ENCODE measurements at regions not wholly inside any gene's neighbourhood (a gene's known extent, or its start where the extent isn't known, plus 50 kb on each side); places are given as distances from the start of the nearest gene placed in this dataset.

GRCh38 chr11:134531327-134532130 lies 119.5 kb upstream of the B3GAT1 start:
- H3K27me3 Mint-ChIP-seq: peaks cover 36% of the 10 kb centered on the region

GRCh38 chr11:134530636-134531326 lies 118.7 kb upstream of the B3GAT1 start:
- peaks cover 4% of the 10 kb centered on the region for H3K4me1 Mint-ChIP-seq
- H3K27ac Mint-ChIP-seq: no peak overlapping the region
- no peak for ATAC-seq

More at GRCh38 chr11:134531327-134532130, 119.5 kb upstream of the B3GAT1 start:
- no peak overlapping the region for H3K4me3 Mint-ChIP-seq
- DNase-seq: peak in 1 of 3 donors; percentile 6
- ATAC-seq: no peak
- H3K9me3 ChIP-seq (ENCODE audit: control insufficient read depth, low read length, poor library complexity, severe bottlenecking): no peaks in the 10 kb centered on the region
- peaks cover 5% of the 10 kb centered on the region for H3K36me3 Mint-ChIP-seq (ENCODE audit: low read depth)
- H3K4me1 Mint-ChIP-seq: peaks cover 4% of the 10 kb centered on the region
- H3K27ac Mint-ChIP-seq: no peak overlapping the region

DNA sequence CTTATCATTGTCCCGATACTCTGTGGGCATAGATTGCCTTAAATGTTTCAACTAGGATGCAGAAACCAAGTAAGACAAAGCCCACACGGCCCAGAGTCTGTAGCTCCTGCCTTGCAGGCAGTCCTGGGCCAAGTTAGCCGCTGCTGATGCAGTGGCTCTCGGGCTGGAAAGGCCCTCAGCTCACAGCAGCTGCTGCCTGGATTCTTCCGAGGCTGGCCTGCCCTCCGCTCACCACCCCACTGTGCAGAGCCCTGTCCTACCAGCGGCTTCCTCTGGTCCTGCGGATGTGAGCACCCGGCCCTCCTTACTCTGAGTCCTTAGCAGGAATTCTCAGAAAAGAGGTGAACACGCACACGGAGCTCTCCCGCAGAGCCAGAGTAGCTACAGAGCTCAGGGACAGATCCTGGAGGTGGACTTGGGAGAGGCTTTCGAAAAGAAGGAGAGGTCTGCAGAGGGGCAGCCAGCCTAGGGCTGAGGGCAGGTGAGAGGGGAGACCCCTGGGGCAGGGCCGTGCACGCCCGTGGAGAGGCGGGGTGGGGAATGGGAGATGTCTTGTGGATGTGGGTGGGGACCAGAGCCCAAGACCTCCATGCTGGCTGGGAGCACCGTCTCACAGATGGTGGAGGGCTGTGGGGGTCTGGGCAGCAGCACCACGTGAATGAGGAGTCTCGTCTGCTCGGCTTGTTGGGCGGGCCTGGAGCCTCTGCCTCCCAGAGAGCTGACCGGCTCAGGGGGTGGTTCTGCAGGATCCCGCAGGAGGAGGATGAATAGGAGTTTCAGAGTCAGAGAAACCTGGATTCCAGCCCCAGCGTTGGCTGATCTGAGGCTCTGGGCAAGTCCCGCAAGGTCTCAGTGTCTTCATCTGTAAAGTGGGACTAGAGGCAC lies 117.4 kb upstream of the B3GAT1 start:
- ATAC-seq: no peak
- peaks cover 22% of the 10 kb centered on the region for H3K27me3 Mint-ChIP-seq
- peak in 1 of 3 donors; percentile 7 for DNase-seq
- peaks cover 4% of the 10 kb centered on the region for H3K4me1 Mint-ChIP-seq
- no peak overlapping the region for H3K4me3 Mint-ChIP-seq
- peaks cover 5% of the 10 kb centered on the region for H3K36me3 Mint-ChIP-seq (ENCODE audit: low read depth)
- no peaks in the 10 kb centered on the region for H3K9me3 ChIP-seq (ENCODE audit: control insufficient read depth, low read length, poor library complexity, severe bottlenecking)
- no peak overlapping the region for H3K27ac Mint-ChIP-seq

More at GRCh38 chr11:134530636-134531326, 118.7 kb upstream of the B3GAT1 start:
- DNase-seq: no peak
- Mint-ChIP-seq H3K4me3 (no peak overlapping the region), H3K36me3 (ENCODE audit: low read depth) (peaks cover 5% of the 10 kb centered on the region), H3K27me3 (peaks cover 31% of the 10 kb centered on the region)
- no peaks in the 10 kb centered on the region for H3K9me3 ChIP-seq (ENCODE audit: control insufficient read depth, low read length, poor library complexity, severe bottlenecking)

- Mint-ChIP-seq H3K4me1 (no peaks in the 10 kb centered on the region), H3K36me3 (ENCODE audit: low read depth) (peaks cover 2% of the 10 kb centered on the region)
- no peak for DNase-seq
Measured at GRCh38 chr11:134528453-134528852, 116.4 kb upstream of the B3GAT1 start.

DNA sequence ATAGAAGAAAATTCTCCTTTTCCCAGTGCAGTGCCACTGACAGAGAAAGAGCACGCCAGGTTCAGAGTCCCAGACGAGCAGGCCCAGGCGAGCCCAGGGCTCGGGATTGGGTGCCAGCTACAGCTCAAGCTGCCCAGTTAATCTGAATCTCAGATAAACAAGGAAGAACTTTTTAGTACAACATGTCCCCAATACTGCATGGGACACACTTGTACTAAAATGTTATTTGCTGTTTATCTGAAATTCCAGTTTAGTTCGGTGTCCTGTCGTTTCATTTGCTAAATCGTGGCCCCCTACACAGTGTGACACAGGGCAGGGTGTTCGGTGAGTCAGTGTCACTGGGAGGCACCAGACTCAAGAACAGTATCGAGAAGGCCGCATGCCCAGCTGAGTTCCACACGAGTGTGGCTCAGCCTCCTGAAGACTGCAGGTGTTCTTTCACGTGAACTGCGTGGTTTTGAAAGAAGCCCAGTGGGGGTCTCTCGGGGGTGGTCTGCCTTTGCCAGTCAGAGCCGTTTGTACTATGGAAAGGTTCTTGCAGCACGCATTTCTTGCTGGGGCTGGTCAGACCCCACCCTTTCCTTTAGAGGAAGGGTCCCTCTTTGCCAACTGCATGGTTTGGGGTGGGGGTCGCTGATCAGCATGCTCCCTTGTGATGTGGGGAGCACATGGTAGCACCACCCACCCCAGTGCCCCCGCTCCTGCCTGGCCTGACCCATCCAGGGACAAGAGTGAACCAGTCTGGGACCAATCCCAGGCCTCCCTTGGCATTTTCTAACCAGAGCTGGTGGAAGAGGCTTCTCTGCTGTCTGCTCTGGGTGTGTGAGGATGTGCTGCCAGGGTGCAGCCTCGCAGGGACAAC lies 115.6 kb upstream of the B3GAT1 start:
- H3K36me3 Mint-ChIP-seq (ENCODE audit: low read depth): peaks cover 2% of the 10 kb centered on the region
- H3K27me3 Mint-ChIP-seq: peaks cover 14% of the 10 kb centered on the region
- H3K4me3 Mint-ChIP-seq: no peak overlapping the region
- H3K9me3 ChIP-seq (ENCODE audit: control insufficient read depth, low read length, poor library complexity, severe bottlenecking): no peaks in the 10 kb centered on the region
- no peak for ATAC-seq
- no peak overlapping the region for H3K27ac Mint-ChIP-seq
- no peaks in the 10 kb centered on the region for H3K4me1 Mint-ChIP-seq
- peak in 1 of 3 donors; percentile 1 for DNase-seq

More at GRCh38 chr11:134528453-134528852, 116.4 kb upstream of the B3GAT1 start:
- Mint-ChIP-seq H3K27ac (no peak overlapping the region), H3K4me3 (no peak overlapping the region), H3K27me3 (peaks cover 14% of the 10 kb centered on the region)
- no peaks in the 10 kb centered on the region for H3K9me3 ChIP-seq (ENCODE audit: control insufficient read depth, low read length, poor library complexity, severe bottlenecking)
- ATAC-seq: no peak

- H3K27ac Mint-ChIP-seq: no peak overlapping the region
- H3K4me1 Mint-ChIP-seq: no peaks in the 10 kb centered on the region
- no peak for DNase-seq
- peaks cover 2% of the 10 kb centered on the region for H3K36me3 Mint-ChIP-seq (ENCODE audit: low read depth)
- H3K4me3 Mint-ChIP-seq: no peak overlapping the region
- peaks cover 23% of the 10 kb centered on the region for H3K27me3 Mint-ChIP-seq
- no peaks in the 10 kb centered on the region for H3K9me3 ChIP-seq (ENCODE audit: control insufficient read depth, low read length, poor library complexity, severe bottlenecking)
- ATAC-seq: no peak
Measured at GRCh38 chr11:134524896-134525845, 113.1 kb upstream of the B3GAT1 start.

- ATAC-seq (no peak), DNase-seq (no peak)
- Mint-ChIP-seq H3K27ac (no peak overlapping the region), H3K4me1 (no peaks in the 10 kb centered on the region), H3K27me3 (peaks cover 32% of the 10 kb centered on the region), H3K36me3 (ENCODE audit: low read depth) (peaks cover 2% of the 10 kb centered on the region), H3K4me3 (no peak overlapping the region)
- no peaks in the 10 kb centered on the region for H3K9me3 ChIP-seq (ENCODE audit: control insufficient read depth, low read length, poor library complexity, severe bottlenecking)
Measured at GRCh38 chr11:134524201-134524600, 112.2 kb upstream of the B3GAT1 start.

GRCh38 chr11:134522782-134523570 lies 110.9 kb upstream of the B3GAT1 start:
- no peak for DNase-seq
- H3K27ac Mint-ChIP-seq: no peak overlapping the region
- H3K4me3 Mint-ChIP-seq: no peak overlapping the region
- no peaks in the 10 kb centered on the region for H3K4me1 Mint-ChIP-seq
- H3K36me3 Mint-ChIP-seq (ENCODE audit: low read depth): peaks cover 2% of the 10 kb centered on the region
- no peak for ATAC-seq
- H3K9me3 ChIP-seq (ENCODE audit: control insufficient read depth, low read length, poor library complexity, severe bottlenecking): no peaks in the 10 kb centered on the region
- peaks cover 30% of the 10 kb centered on the region for H3K27me3 Mint-ChIP-seq

GRCh38 chr11:134521452-134522289 lies 109.6 kb upstream of the B3GAT1 start:
- H3K27ac Mint-ChIP-seq: no peak overlapping the region
- no peaks in the 10 kb centered on the region for H3K4me1 Mint-ChIP-seq
- no peak overlapping the region for H3K4me3 Mint-ChIP-seq
- DNase-seq (no peak), ATAC-seq (no peak)
- no peaks in the 10 kb centered on the region for H3K9me3 ChIP-seq (ENCODE audit: control insufficient read depth, low read length, poor library complexity, severe bottlenecking)
- H3K36me3 Mint-ChIP-seq (ENCODE audit: low read depth): peaks cover 2% of the 10 kb centered on the region
- peaks cover 32% of the 10 kb centered on the region for H3K27me3 Mint-ChIP-seq

DNA sequence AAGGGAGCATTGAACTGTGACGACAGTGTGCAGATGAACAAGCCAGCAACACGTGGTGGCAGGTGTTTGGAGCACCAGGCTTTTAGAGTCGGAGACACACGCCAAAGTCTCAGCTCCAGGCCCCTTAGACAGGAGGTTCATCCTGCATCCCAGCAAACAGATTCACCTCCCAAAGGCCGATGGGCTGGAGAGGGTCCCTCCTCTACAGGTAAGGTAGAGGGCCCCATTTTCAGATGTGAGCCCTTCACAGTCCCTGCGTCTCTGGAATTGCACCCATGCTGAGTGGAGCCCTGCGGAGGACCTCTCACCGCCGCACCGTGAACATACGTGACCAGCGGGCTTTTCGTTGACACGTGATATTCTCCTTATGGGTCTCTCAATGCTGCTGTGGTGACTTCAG lies 109.0 kb upstream of the B3GAT1 start:
- Mint-ChIP-seq H3K4me1 (no peaks in the 10 kb centered on the region), H3K4me3 (no peak overlapping the region), H3K27ac (no peak overlapping the region), H3K36me3 (ENCODE audit: low read depth) (peaks cover 2% of the 10 kb centered on the region), H3K27me3 (peaks cover 32% of the 10 kb centered on the region)
- H3K9me3 ChIP-seq (ENCODE audit: control insufficient read depth, low read length, poor library complexity, severe bottlenecking): no peaks in the 10 kb centered on the region
- DNase-seq (no peak), ATAC-seq (no peak)

Measured in T-helper 17 cell (primary cell).